GM23248 (cell line): ENCODE measurements at regions not wholly inside any gene's neighbourhood (a gene's known extent, or its start where the extent isn't known, plus 50 kb on each side); places are given as distances from the start of the nearest gene placed in this dataset.

Source experiments
- DNase-seq: peaks from one replicate; pipeline ENCODE4 v3.0.0-alpha.2; 2015
- H2AFZ ChIP-seq: fragments of 200-600 bp; sonication (generic); 2 replicates; pipeline ENCODE4 v1.6.1; 2016; ENCODE audit warnings: antibody characterized with exemption
- H3F3A ChIP-seq: fragments of 200-600 bp; sonication (generic); 2 replicates; pipeline ENCODE4 v1.6.1; 2016; ENCODE audit warnings: mild to moderate bottlenecking, antibody characterized with exemption, mixed run types; ENCODE audit not compliant: insufficient read depth
- H3K27ac ChIP-seq: fragments of 200-600 bp; sonication (generic); 2 replicates; pipeline ENCODE4 v1.5.1; 2016; ENCODE audit warnings: mild to moderate bottlenecking
- H3K27me3 ChIP-seq: fragments of 200-600 bp; sonication (generic); replicated peaks from 2 replicates; pipeline ENCODE4 v1.6.1; 2016; ENCODE audit warnings: mild to moderate bottlenecking; ENCODE audit not compliant: insufficient read depth
- H3K36me3 ChIP-seq: fragments of 200-600 bp; sonication (generic); 2 replicates; pipeline ENCODE4 v1.6.1; 2016; ENCODE audit warnings: low read depth, mild to moderate bottlenecking
- H3K4me1 ChIP-seq: fragments of 200-600 bp; sonication (generic); 2 replicates; pipeline ENCODE4 v1.6.1; 2016; ENCODE audit warnings: mild to moderate bottlenecking; ENCODE audit not compliant: insufficient read depth
- H3K4me2 ChIP-seq: fragments of 200-600 bp; sonication (generic); one replicate; pipeline ENCODE4 v1.6.1; 2016; ENCODE audit warnings: mild to moderate bottlenecking; ENCODE audit not compliant: unreplicated experiment
- H3K4me3 ChIP-seq: fragments of 200-600 bp; sonication (generic); 2 replicates; pipeline ENCODE4 v1.5.1; 2016; ENCODE audit warnings: mild to moderate bottlenecking
- H3K79me2 ChIP-seq: fragments of 200-600 bp; sonication (generic); 2 replicates; pipeline ENCODE4 v1.6.1; 2016; ENCODE audit warnings: mild to moderate bottlenecking; ENCODE audit not compliant: insufficient read depth
- H3K9ac ChIP-seq: fragments of 200-600 bp; sonication (generic); 2 replicates; pipeline ENCODE4 v1.6.1; 2016; ENCODE audit warnings: mild to moderate bottlenecking
- H3K9me2 ChIP-seq: fragments of 200-600 bp; sonication (generic); 2 replicates; pipeline ENCODE4 v1.6.1; 2016; ENCODE audit warnings: mixed run types, mild to moderate bottlenecking, moderate library complexity; ENCODE audit not compliant: insufficient read depth
- H3K9me3 ChIP-seq: fragments of 200-600 bp; sonication (generic); one replicate; pipeline ENCODE4 v1.6.1; 2017; ENCODE audit warnings: low read depth
- H4K20me1 ChIP-seq: fragments of 200-600 bp; sonication (generic); 2 replicates; pipeline ENCODE4 v1.6.0; 2016; ENCODE audit not compliant: insufficient read depth
- EZH2 ChIP-seq: fragments of 200-600 bp; sonication (generic); IDR thresholded peaks from 2 replicates; pipeline ENCODE4 v1.6.1; 2018; ENCODE audit warnings: antibody characterized with exemption, mild to moderate bottlenecking; ENCODE audit not compliant: insufficient read depth, poor library complexity, severe bottlenecking
- EZH2phosphoT487 ChIP-seq: fragments of 200-600 bp; sonication (generic); IDR thresholded peaks from 2 replicates; pipeline ENCODE4 v1.6.1; 2018; ENCODE audit warnings: antibody characterized with exemption, moderate library complexity, mild to moderate bottlenecking, low read depth; ENCODE audit not compliant: insufficient read depth
- WGBS, 2 experiments: methylation state at CpG; one replicate each; pipeline ENCODE4 v1.1.6; 2015 to 2017; ENCODE audit warnings: low lambda C conversion rate in 2 of 2, low coverage in 1 of 2; ENCODE audit errors: missing lambda C conversion rate in 2 of 2; 5-methylcytosine and 5-hydroxymethylcytosine counted together
- in situ Hi-C: fragments of 300-500 bp; cut with MboI; formaldehyde crosslinking; loops from 2 replicates; pipeline ENCODE4 v1.15.0; 2020

DNA sequence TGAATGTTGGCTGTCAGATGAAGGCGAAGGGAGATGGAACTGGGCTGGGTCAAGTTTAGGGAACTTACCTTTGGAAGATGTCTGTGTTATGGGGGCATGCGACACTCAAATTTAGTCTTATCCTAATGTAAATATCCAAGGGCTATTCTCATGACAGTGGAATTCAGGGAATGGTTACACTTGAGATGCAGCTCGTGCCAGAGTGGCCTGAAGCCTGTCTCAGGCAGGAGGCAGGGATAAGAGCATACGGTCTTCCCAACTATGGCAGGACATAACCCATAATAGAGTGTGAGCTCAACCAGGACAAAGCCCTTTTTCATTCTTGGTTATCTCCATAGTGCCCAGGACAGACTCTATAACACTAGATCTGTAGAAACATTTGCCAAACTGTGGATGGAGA lies 393.3 kb upstream of the CDH11 start:
- no peak for DNase-seq
- 79 to 84% methylated on average over 4 of the region's 4 CpGs for WGBS, 2 experiments
- H3K36me3 ChIP-seq: no peaks in the 10 kb centered on the region

GRCh38 chr16:65510850-65511249 lies 389.0 kb upstream of the CDH11 start:
- H3K79me2 ChIP-seq: no peaks in the 10 kb centered on the region
- TF ChIP-seq EZH2phosphoT487 (no peak), EZH2 (no peak)
- no peak for DNase-seq
- H3K9me3 ChIP-seq: no peaks in the 10 kb centered on the region
- in situ Hi-C loops: no loop called here
- no peak overlapping the region for H3K4me3 ChIP-seq
- H2AFZ ChIP-seq: no peak overlapping the region
- no peaks in the 10 kb centered on the region for H3K27me3 ChIP-seq
- H3K9me2 ChIP-seq: no peaks in the 10 kb centered on the region
- H3K4me2 ChIP-seq: no peak overlapping the region
- no peaks in the 10 kb centered on the region for H3F3A ChIP-seq
- H3K4me1 ChIP-seq: no peaks in the 10 kb centered on the region
- WGBS, 2 experiments: 86% methylated on average over 7 of the region's 7 CpGs
- no peak overlapping the region for H3K27ac ChIP-seq
- no peak overlapping the region for H3K9ac ChIP-seq
- no peaks in the 10 kb centered on the region for H4K20me1 ChIP-seq
- no peaks in the 10 kb centered on the region for H3K36me3 ChIP-seq

More for the DNA sequence above, 393.3 kb upstream of the CDH11 start:
- no peak overlapping the region for H2AFZ ChIP-seq
- H3K9ac ChIP-seq: no peak overlapping the region
- no peak overlapping the region for H3K4me2 ChIP-seq
- no peaks in the 10 kb centered on the region for H3K4me1 ChIP-seq
- no peaks in the 10 kb centered on the region for H3K9me3 ChIP-seq
- H4K20me1 ChIP-seq: no peaks in the 10 kb centered on the region
- H3K4me3 ChIP-seq: no peak overlapping the region
- in situ Hi-C loops: no loop called here
- TF ChIP-seq EZH2 (no peak), EZH2phosphoT487 (no peak)
- no peaks in the 10 kb centered on the region for H3F3A ChIP-seq
- H3K27me3 ChIP-seq: no peaks in the 10 kb centered on the region
- no peaks in the 10 kb centered on the region for H3K9me2 ChIP-seq
- H3K79me2 ChIP-seq: no peaks in the 10 kb centered on the region
- no peak overlapping the region for H3K27ac ChIP-seq

- Histone ChIP-seq H3K9me2 (no peaks in the 10 kb centered on the region), H3K36me3 (no peaks in the 10 kb centered on the region), H4K20me1 (no peaks in the 10 kb centered on the region), H3K27ac (no peak overlapping the region), H3K4me2 (no peak overlapping the region), H3K4me3 (no peak overlapping the region), H3K79me2 (no peaks in the 10 kb centered on the region), H3K9ac (no peak overlapping the region), H3K9me3 (no peaks in the 10 kb centered on the region), H3K4me1 (no peaks in the 10 kb centered on the region), H2AFZ (no peak overlapping the region), H3K27me3 (no peaks in the 10 kb centered on the region), H3F3A (no peaks in the 10 kb centered on the region)
- 42 to 64% methylated on average over 3 of the region's 3 CpGs for WGBS, 2 experiments
- in situ Hi-C loops: no loop called here
- TF ChIP-seq EZH2phosphoT487 (no peak), EZH2 (no peak)
- DNase-seq: no peak
These were observed 388.4 kb upstream of the CDH11 start for GRCh38 chr16:65510241-65510640.

DNA sequence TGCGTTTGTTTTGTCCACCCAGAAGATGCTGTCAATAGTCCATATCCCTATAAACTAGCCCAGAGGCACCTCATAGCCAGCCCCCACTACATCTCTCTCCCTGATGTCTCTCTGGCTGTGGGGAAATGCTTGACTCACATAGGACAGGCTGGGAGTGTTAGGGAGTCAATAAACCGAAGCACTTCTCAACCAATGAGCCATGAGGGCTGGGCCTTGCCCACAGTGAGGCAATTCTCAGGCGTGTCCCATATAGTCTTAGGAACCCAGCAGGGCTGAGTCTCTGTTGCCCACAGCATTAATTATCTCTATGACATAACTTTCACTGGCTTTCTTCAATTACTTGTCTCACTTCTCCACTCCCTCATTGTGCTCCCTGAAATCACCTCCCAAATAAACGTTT lies 387.3 kb upstream of the CDH11 start:
- H3K27ac ChIP-seq: no peak overlapping the region
- in situ Hi-C loops: no loop called here
- TF ChIP-seq EZH2phosphoT487: no peak
- no peak for TF ChIP-seq EZH2
- DNase-seq: peak; percentile 55
- no peak overlapping the region for H3K4me3 ChIP-seq
- no peaks in the 10 kb centered on the region for H3K4me1 ChIP-seq
- H3K9ac ChIP-seq: no peak overlapping the region
- no peaks in the 10 kb centered on the region for H4K20me1 ChIP-seq
- H3K9me3 ChIP-seq: no peaks in the 10 kb centered on the region
- 56 to 71% methylated on average over 4 of the region's 4 CpGs for WGBS, 2 experiments
- no peaks in the 10 kb centered on the region for H3K36me3 ChIP-seq
- no peaks in the 10 kb centered on the region for H3K27me3 ChIP-seq
- H2AFZ ChIP-seq: no peak overlapping the region
- no peaks in the 10 kb centered on the region for H3K9me2 ChIP-seq
- no peaks in the 10 kb centered on the region for H3K79me2 ChIP-seq
- no peak overlapping the region for H3K4me2 ChIP-seq
- H3F3A ChIP-seq: no peaks in the 10 kb centered on the region

- 61 to 67% methylated on average over 1 of the region's 1 CpG for WGBS, 2 experiments
- H3K36me3 ChIP-seq: no peaks in the 10 kb centered on the region
These were observed 379.1 kb upstream of the CDH11 start for GRCh38 chr16:65500919-65501318.

More at GRCh38 chr16:65500919-65501318, 379.1 kb upstream of the CDH11 start:
- Histone ChIP-seq H3K9me2 (no peaks in the 10 kb centered on the region), H3K9me3 (no peaks in the 10 kb centered on the region), H3K4me1 (0 out of 2 replicates have a peak, but pooled peaks cover 2% of the 10 kb centered on the region), H3K4me3 (no peak overlapping the region), H3F3A (no peaks in the 10 kb centered on the region), H4K20me1 (no peaks in the 10 kb centered on the region), H3K27ac (no peak overlapping the region), H3K4me2 (no peak overlapping the region), H3K79me2 (no peaks in the 10 kb centered on the region), H3K27me3 (no peaks in the 10 kb centered on the region), H3K9ac (no peak overlapping the region), H2AFZ (no peak overlapping the region)
- in situ Hi-C loops: no loop called here
- peak; percentile 18 for DNase-seq
- TF ChIP-seq EZH2 (no peak), EZH2phosphoT487 (no peak)
